GM18511 (cell line): ENCODE measurements at regions not wholly inside any gene's neighbourhood (a gene's known extent, or its start where the extent isn't known, plus 50 kb on each side); places are given as distances from the start of the nearest gene placed in this dataset.
A peak's percentile ranks its signal among the peaks of the same experiment; 100 is the strongest.

Source experiments
- ATAC-seq: cut with Tn5 transposase; IDR thresholded peaks from one replicate; pipeline ENCODE4 v1.9.1; 2021; ENCODE audit warnings: mild to moderate bottlenecking, moderate library complexity; ENCODE audit not compliant: unreplicated experiment

- ATAC-seq: peak; percentile 75
Measured at GRCh38 chr2:8388781-8389180, 293.1 kb upstream of the ID2 start.

GRCh38 chr2:8389431-8390108, 292.3 kb upstream of the ID2 start:
- no peak for ATAC-seq

DNA sequence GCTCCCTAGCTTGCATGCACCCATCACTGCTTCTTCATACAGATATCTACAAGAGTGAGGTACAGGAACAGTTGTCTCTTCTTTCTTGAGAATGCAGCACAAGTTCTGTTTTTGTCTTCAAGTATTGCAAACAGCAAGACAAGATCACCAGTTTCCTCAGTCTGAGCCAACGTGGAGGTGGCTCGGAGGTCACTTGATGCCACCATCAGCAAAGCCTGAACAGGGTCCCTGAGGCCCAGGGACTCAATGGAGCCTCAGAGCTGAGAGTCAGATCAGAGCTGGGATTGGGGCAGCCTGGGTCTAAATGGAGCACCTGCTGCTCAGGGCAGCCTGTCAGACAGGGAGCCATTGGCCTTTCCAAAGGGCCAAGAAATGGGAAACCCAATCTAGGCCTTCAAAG, 290.7 kb upstream of the ID2 start:
- no peak for ATAC-seq

DNA sequence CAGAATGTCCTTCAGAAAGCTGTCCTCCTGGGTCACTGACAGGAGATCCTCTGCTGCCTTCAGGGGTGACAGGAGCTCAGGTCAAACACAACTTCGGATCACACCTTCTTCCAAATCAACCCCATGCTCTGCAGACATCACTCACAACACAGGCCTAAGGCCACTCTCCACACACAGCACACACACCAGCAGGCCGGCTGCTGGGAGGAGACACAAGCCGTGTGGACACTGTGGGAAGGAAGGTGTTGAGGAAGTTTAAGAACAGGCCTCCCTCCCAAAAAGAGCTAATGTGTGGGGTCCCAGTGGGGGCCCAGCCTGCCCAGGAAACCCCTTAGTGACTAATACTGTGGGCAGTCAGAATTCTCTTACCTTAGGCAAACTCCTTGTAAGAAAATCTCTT, 290.3 kb upstream of the ID2 start:
- ATAC-seq: no peak

DNA sequence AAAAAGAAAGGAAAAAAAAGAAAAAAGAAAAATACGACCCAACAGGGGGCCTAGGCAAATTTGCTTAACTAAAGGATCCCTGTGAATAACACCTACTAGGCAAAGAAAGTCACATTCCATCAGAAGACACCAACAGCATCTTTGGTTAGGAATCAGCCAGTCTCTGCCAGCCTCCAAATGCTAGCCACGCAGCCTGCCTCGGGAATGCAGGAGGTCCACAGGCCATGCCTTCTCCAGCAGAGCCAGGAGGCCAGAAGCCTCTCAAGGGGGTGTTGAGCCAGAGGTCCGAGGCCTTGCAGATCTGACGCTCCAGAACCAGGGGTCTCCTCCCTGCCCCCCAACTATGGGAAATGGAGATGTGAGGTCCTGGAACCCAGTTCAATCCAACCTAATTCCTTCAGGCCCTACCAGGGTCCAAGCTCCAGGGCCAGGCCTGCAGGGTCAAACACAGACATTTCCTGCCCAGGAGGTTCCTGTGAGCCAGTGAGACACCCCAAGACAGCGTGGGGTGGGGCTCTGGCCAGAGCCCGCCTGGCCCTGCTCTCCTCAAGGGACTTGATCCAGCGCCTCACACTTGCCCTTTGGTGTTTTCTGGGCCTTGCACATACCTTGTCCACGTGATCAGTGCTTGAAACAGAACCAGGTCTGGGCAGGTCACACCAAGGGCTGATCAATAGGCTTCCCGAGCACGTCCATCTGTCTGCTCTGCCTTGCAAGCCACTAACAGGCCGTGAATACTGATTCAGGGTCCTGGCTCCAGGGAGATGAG, 289.6 kb upstream of the ID2 start:
- no peak for ATAC-seq

GRCh38 chr2:8393506-8393905, 288.4 kb upstream of the ID2 start:
- ATAC-seq: no peak

- ATAC-seq: no peak
Measured at GRCh38 chr2:8394131-8394530, 287.7 kb upstream of the ID2 start.

GRCh38 chr2:8394569-8395359, 287.1 kb upstream of the ID2 start:
- ATAC-seq: no peak

DNA sequence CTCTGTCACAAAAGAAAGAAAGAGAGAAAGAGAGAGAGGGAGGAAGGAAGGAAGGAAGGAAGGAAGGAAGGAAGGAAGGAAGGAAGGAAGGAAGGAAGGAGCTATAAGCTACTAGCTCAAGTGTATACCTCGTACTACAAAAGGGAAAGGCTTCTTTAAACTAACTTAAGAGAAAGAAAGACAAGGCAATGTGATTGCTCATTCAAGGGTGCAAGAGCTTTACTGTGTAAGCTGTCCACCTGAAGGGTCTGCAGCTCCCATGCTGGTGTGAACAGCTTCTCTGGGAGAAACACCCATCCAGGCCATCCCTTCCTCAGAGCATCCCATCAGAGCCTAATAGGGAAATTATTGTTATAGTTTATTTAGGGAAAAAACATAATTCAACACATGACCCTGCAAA, 286.1 kb upstream of the ID2 start:
- no peak for ATAC-seq

GRCh38 chr2:8398040-8398668, 283.7 kb upstream of the ID2 start:
- no peak for ATAC-seq

DNA sequence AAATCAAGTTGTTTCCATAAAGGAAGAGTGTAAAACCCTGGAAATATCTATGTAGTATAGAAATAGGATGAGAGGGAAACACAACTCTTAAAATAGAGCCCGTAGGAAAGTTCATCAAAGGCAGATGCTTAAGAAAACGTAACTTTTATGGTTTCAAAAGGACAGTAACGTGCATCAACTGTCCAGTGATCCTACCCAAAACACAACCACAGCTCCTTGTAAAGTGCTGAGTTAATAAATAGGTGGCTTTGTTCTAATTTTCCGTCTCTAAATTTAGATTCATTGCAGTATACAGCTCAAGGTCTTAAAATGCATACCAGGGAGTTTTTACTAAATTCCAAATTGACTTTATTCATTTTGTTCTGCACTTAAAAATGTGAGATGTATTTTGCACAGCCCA, 282.1 kb upstream of the ID2 start:
- ATAC-seq: no peak

GRCh38 chr2:8400196-8400595, 281.7 kb upstream of the ID2 start:
- no peak for ATAC-seq

- no peak for ATAC-seq
Measured at GRCh38 chr2:8402222-8402621, 279.6 kb upstream of the ID2 start.

- no peak for ATAC-seq
Measured at GRCh38 chr2:8403876-8404275, 278.0 kb upstream of the ID2 start.

DNA sequence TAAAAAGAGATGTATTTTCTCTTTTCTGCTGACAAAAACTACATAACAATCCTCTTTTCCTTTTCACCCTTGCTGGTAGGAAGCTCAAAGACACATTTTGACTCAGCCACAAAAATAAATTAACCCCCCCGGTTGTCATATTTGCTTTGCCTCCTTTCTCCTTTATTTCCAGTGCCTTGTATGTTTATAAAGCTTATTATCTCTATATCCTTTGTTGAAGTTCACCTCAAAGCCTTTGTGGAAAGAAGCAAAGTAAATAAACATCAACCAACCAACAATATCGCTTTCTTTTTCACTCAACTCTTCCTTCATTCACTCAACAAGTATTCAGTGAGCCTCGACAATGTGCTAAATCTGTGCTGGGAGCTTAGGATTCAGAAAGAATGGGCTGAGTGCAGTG, 276.5 kb upstream of the ID2 start:
- no peak for ATAC-seq

GRCh38 chr2:8406271-8406670, 275.6 kb upstream of the ID2 start:
- ATAC-seq: no peak

- no peak for ATAC-seq
Measured at GRCh38 chr2:8407332-8407731, 274.5 kb upstream of the ID2 start.

DNA sequence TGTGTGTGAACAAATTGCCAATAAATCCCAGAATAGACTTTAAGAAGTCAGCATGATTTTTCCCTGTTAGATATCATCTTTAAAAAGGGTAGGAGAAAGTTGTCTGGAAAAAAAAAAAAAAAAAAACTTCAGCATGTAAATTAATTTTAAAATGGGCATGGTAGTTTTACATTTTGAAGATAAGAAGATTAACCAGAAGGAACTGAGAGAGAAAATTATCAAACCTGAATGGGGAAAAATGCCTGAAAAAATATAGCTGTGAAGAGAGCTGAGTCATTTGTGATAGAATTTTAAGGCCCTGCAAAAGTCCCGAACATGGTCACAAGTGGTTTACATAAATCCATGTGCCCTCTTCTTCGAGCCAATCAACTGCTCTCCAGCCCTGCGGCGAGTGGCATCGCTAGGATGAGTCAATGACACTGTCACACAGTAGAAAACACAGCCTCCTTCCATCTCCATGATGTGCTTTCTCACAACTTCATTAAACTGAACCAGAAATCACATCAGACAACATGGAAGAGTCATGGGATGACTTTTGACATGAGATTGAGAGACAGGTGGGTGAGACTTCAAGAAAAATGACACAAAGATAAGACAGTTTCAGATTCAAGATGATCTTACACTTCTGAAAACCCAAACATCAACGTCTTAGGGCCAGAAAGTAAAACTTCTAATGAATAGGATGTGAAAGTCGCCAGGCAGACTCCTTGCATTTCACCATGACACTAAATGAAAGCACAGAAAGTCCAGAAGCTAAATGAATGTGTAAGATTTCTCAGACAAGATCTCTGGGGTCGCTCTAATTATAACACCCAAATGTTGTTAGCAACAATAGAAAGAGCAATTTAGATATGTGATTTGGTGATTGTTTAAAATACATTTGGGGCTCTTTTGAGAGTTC, 273.0 kb upstream of the ID2 start:
- ATAC-seq: peak; percentile 90

- ATAC-seq: no peak
Measured at GRCh38 chr2:8409461-8410260, 272.2 kb upstream of the ID2 start.

- no peak for ATAC-seq
Measured at GRCh38 chr2:8412082-8412481, 269.8 kb upstream of the ID2 start.
